Activated CD8-positive, alpha-beta memory T cell treated with anti-CD3 and anti-CD28 coated beads for 24 hours (primary cell): ENCODE measurements at regions not wholly inside any gene's neighbourhood (a gene's known extent, or its start where the extent isn't known, plus 50 kb on each side); places are given as distances from the start of the nearest gene placed in this dataset.
"Not testable (repeated sequence)": the region's sequence is repeated elsewhere in the genome, so short reads cannot be mapped to it uniquely, and the experiment has no call there.

Experiments used
- DNase-seq: peaks from one replicate; pipeline ENCODE4 v3.0.0-alpha.2; 2020

GRCh38 chr2:120502761-120503160 lies 156.8 kb downstream of the INHBB start:
- no peak for DNase-seq

GRCh38 chr2:120503206-120503792 lies 157.4 kb downstream of the INHBB start:
- no peak for DNase-seq

- no peak for DNase-seq
These were observed 158.0 kb downstream of the INHBB start for GRCh38 chr2:120503793-120504571.

- no peak for DNase-seq
These were observed 159.2 kb downstream of the INHBB start for GRCh38 chr2:120504936-120505705.

GRCh38 chr2:120508567-120509041 lies 162.7 kb downstream of the INHBB start:
- DNase-seq: no peak

GRCh38 chr2:120509213-120509815 lies 163.4 kb downstream of the INHBB start:
- no peak for DNase-seq

- DNase-seq: no peak
These were observed 164.2 kb downstream of the INHBB start for GRCh38 chr2:120509991-120510735.

GRCh38 chr2:120510751-120511395 lies 164.9 kb downstream of the INHBB start:
- no peak for DNase-seq

GRCh38 chr2:120511536-120511935 lies 165.6 kb downstream of the INHBB start:
- DNase-seq: no peak

GRCh38 chr2:120511947-120512710 lies 166.2 kb downstream of the INHBB start:
- no peak for DNase-seq

GRCh38 chr2:120513776-120514357 lies 167.9 kb downstream of the INHBB start:
- DNase-seq: no peak

- DNase-seq: no peak
These were observed 168.6 kb downstream of the INHBB start for GRCh38 chr2:120514521-120514920.

GRCh38 chr2:120515066-120515758 lies 169.3 kb downstream of the INHBB start:
- DNase-seq: not testable (repeated sequence)

GRCh38 chr2:120515759-120516678 lies 170.1 kb downstream of the INHBB start:
- no peak for DNase-seq

GRCh38 chr2:120516679-120517314 lies 170.9 kb downstream of the INHBB start:
- no peak for DNase-seq

GRCh38 chr2:120517751-120518469 lies 172.0 kb downstream of the INHBB start:
- DNase-seq: no peak

- no peak for DNase-seq
These were observed 172.9 kb downstream of the INHBB start for GRCh38 chr2:120518819-120519218.

GRCh38 chr2:120519469-120519868 lies 173.5 kb downstream of the INHBB start:
- no peak for DNase-seq
